HCT116 (cell line): ENCODE measurements at regions not wholly inside any gene's neighbourhood (a gene's known extent, or its start where the extent isn't known, plus 50 kb on each side); places are given as distances from the start of the nearest gene placed in this dataset.

Experiments used
- ATAC-seq: fragments of 200-7000 bp; cut with Tn5 transposase; 2 replicates; pipeline ENCODE4 v1.9.1; 2020; ENCODE audit warnings: mild to moderate bottlenecking, moderate library complexity
- BruUV-seq: library from RNA; stranded (reverse); fragments of 400-500 nt; replicated peaks from 2 replicates; lab custom pipeline; 2021; lab: Mats Ljungman, UMichigan
- CTCF ChIA-PET: fragments of 300-600 bp; sonication (Branson Sonifier 250); formaldehyde crosslinking; loops from one replicate; lab custom pipeline; 2021; ENCODE audit warnings: antibody characterized with exemption; lab: Charles Lee
- POLR2A ChIA-PET: fragments of 300-600, 350-600 bp; sonication (Branson Sonifier 250); formaldehyde crosslinking; loops from one replicate; lab custom pipeline; 2021; ENCODE audit warnings: antibody characterized with exemption; lab: Charles Lee
- RAD21 ChIA-PET, 2 experiments: fragments of 300-600 bp; sonication (Branson Sonifier 250); formaldehyde crosslinking; loops; one replicate each; lab custom pipeline; 2023; ENCODE audit warnings: low total read pairs in 2 of 2; ENCODE audit not compliant: uncharacterized antibody in 2 of 2, unreplicated experiment in 2 of 2, low non-redundant PET in 1 of 2; lab: Charles Lee
- DNase-seq: peaks from one replicate; pipeline ENCODE4 v3.0.0-alpha.2; 2010; ENCODE audit warnings: low read depth, low spot score
- H2AFZ ChIP-seq: fragments of 200-600 bp; shearing (Covaris generic), sonication (generic); 2 replicates; pipeline ENCODE4 v1.6.1; 2017; ENCODE audit warnings: low read depth, mixed run types, mixed read lengths, antibody characterized with exemption, low read length; ENCODE audit not compliant: poor library complexity, severe bottlenecking
- H3K27ac ChIP-seq: 2 replicates; pipeline ENCODE4 v1.5.1; 2012; ENCODE audit warnings: low read depth, low read length
- H3K27me3 ChIP-seq: fragments of 200-600 bp; sonication (generic); 2 replicates; pipeline ENCODE4 v1.6.1; 2016; ENCODE audit warnings: mixed run types, low read length, mixed read lengths; ENCODE audit not compliant: insufficient read depth
- H3K36me3 ChIP-seq, 2 experiments: fragments of 200-500 bp in 1 of 2; fragments of 200-600 bp in 1 of 2; sonication (Bioruptor generic) in 1 of 2; sonication (generic) in 1 of 2; 2 replicates each; pipeline versions ENCODE4 v1.5.1 to v1.6.1; 2014 to 2016; ENCODE audit warnings: low read length in 2 of 2, inconsistent platforms in 1 of 2, mixed read lengths in 1 of 2, mixed run types in 1 of 2; ENCODE audit not compliant: insufficient read depth in 2 of 2, control insufficient read depth in 1 of 2
- H3K4me1 ChIP-seq, 2 experiments: fragments of 200-600 bp in 1 of 2; sonication (generic) in 1 of 2; 2 replicates each; pipeline versions ENCODE4 v1.5.1 to v1.6.1; 2012 to 2017; ENCODE audit warnings: low read length in 2 of 2, inconsistent platforms in 1 of 2, mild to moderate bottlenecking in 1 of 2, mixed read lengths in 1 of 2, mixed run types in 1 of 2, moderate library complexity in 1 of 2; ENCODE audit not compliant: insufficient read depth in 2 of 2, control insufficient read depth in 1 of 2
- H3K4me2 ChIP-seq: fragments of 200-600 bp; sonication (generic); 2 replicates; pipeline ENCODE4 v1.6.1; 2017; ENCODE audit warnings: mixed run types, low read length, mixed read lengths
- H3K4me3 ChIP-seq, 2 experiments: fragments of 200-600 bp in 1 of 2; sonication (generic) in 1 of 2; replicated peaks in 1 of 2; 2 replicates each; pipeline ENCODE4 v1.5.1; 2011 to 2016; ENCODE audit warnings: low read length in 2 of 2, control low read depth in 1 of 2, low read depth in 1 of 2, mild to moderate bottlenecking in 1 of 2, mixed read lengths in 1 of 2, mixed run types in 1 of 2
- H3K79me2 ChIP-seq: fragments of 200-600 bp; sonication (generic); 2 replicates; pipeline ENCODE4 v1.6.1; 2017; ENCODE audit warnings: mild to moderate bottlenecking, mixed run types, low read length, moderate library complexity, mixed read lengths; ENCODE audit not compliant: insufficient read depth
- H3K9ac ChIP-seq: fragments of 200-600 bp; sonication (generic); 2 replicates; pipeline ENCODE4 v1.6.1; 2016; ENCODE audit warnings: low read length, mixed read lengths
- H3K9me2 ChIP-seq: fragments of 200-600 bp; sonication (generic), shearing (Covaris generic); 2 replicates; pipeline ENCODE4 v1.6.1; 2017; ENCODE audit warnings: mixed run types, mild to moderate bottlenecking, moderate library complexity; ENCODE audit not compliant: insufficient read depth
- H3K9me3 ChIP-seq, 2 experiments: fragments of 200-500 bp in 1 of 2; fragments of 200-600 bp in 1 of 2; sonication (Bioruptor generic) in 1 of 2; sonication (generic) in 1 of 2; 2 replicates each; pipeline ENCODE4 v1.6.1; 2014 to 2017; ENCODE audit warnings: low read length in 2 of 2, mixed read lengths in 2 of 2, inconsistent platforms in 1 of 2, low read depth in 1 of 2, mild to moderate bottlenecking in 1 of 2, mixed run types in 1 of 2, moderate library complexity in 1 of 2; ENCODE audit not compliant: control insufficient read depth in 1 of 2, insufficient read depth in 1 of 2
- H4K20me1 ChIP-seq: fragments of 200-600 bp; sonication (generic), shearing (Covaris generic); 2 replicates; pipeline ENCODE4 v1.6.1; 2017; ENCODE audit warnings: mixed run types, mild to moderate bottlenecking, moderate library complexity; ENCODE audit not compliant: insufficient read depth
- EGR1 ChIP-seq: IDR thresholded peaks from 2 replicates; pipeline ENCODE4 v1.6.1; 2012; ENCODE audit warnings: low read depth
- EZH2 ChIP-seq: fragments of 200-600 bp; sonication (generic); IDR thresholded peaks from 2 replicates; pipeline ENCODE4 v1.6.1; 2017; ENCODE audit warnings: antibody characterized with exemption, mixed run types
- POLR2A ChIP-seq: IDR thresholded peaks from 2 replicates; pipeline ENCODE4 v1.7.0; 2011; ENCODE audit warnings: borderline replicate concordance; ENCODE audit not compliant: insufficient read depth, insufficient read length; ENCODE audit errors: extremely low read depth
- SRF ChIP-seq: IDR thresholded peaks from 2 replicates; pipeline ENCODE4 v1.6.1; 2012; ENCODE audit warnings: low read depth
- TCF7L2 ChIP-seq: IDR thresholded peaks from 2 replicates; pipeline ENCODE4 v1.7.0; 2011; ENCODE audit warnings: borderline replicate concordance, inconsistent platforms; ENCODE audit not compliant: insufficient read depth, insufficient read length; ENCODE audit errors: extremely low read depth
- YY1 ChIP-seq: IDR thresholded peaks from 2 replicates; pipeline ENCODE4 v1.6.1; 2011; ENCODE audit warnings: low read length, low read depth, moderate library complexity, mild to moderate bottlenecking; ENCODE audit not compliant: insufficient replicate concordance; ENCODE audit errors: extremely low read depth
- ZBTB33 ChIP-seq: IDR thresholded peaks from 2 replicates; pipeline ENCODE4 v1.6.1; 2011; ENCODE audit warnings: mild to moderate bottlenecking, low read length, moderate library complexity; ENCODE audit not compliant: insufficient replicate concordance; ENCODE audit errors: extremely low read depth
- ZFX ChIP-seq: fragments of 450-650 bp; IDR thresholded peaks from 2 replicates; pipeline ENCODE4 v1.6.1; 2017
- ZNF274 ChIP-seq: fragments of 200-500 bp; sonication (Bioruptor generic); IDR thresholded peaks from 2 replicates; pipeline ENCODE4 v1.6.1; 2014; ENCODE audit warnings: mild to moderate bottlenecking, low read depth, low read length, inconsistent platforms
- intact Hi-C: fragments of 100-400 bp; cut with micrococcal nuclease; formaldehyde crosslinking; loops from 2 replicates; pipeline ENCODE4 v1.10.0; 2022

- H3K79me2 ChIP-seq: no peaks in the 10 kb centered on the region
- ChIA-PET CTCF (no interaction called here), RAD21 (no interaction called here), POLR2A (no interaction called here)
- no peak overlapping the region for H2AFZ ChIP-seq
- H3K9me2 ChIP-seq: no peaks in the 10 kb centered on the region
- no peaks in the 10 kb centered on the region for H3K4me1 ChIP-seq
- TF ChIP-seq YY1: no peak
- no peak for TF ChIP-seq ZBTB33
- TF ChIP-seq POLR2A: no peak
- no peak for TF ChIP-seq SRF
- no peak for TF ChIP-seq ZNF274
- no peak for TF ChIP-seq ZFX
- no TSS peak for BruUV-seq
- intact Hi-C loops: no loop called here
- DNase-seq (no peak), ATAC-seq (no peak)
- no peak overlapping the region for H3K4me2 ChIP-seq
- H3K4me3 ChIP-seq: no peak overlapping the region
- H3K9ac ChIP-seq: no peak overlapping the region
- H3K27me3 ChIP-seq: no peaks in the 10 kb centered on the region
- no peaks in the 10 kb centered on the region for H4K20me1 ChIP-seq
- no peak overlapping the region for H3K27ac ChIP-seq
- no peaks in the 10 kb centered on the region for H3K36me3 ChIP-seq
- no peaks in the 10 kb centered on the region for H3K9me3 ChIP-seq
Observed at GRCh38 chr18:34965566-34965965, 75.6 kb upstream of the MAPRE2 start.

GRCh38 chr18:34970106-34970505 is 71.1 kb upstream of the MAPRE2 start:
- Histone ChIP-seq H3K9me3 (no peaks in the 10 kb centered on the region), H3K27ac (no peak overlapping the region), H3K9me2 (no peaks in the 10 kb centered on the region), H4K20me1 (no peaks in the 10 kb centered on the region), H3K9ac (no peak overlapping the region), H3K4me1 (no peaks in the 10 kb centered on the region), H3K4me3 (no peak overlapping the region), H3K4me2 (no peak overlapping the region), H3K36me3 (no peaks in the 10 kb centered on the region), H3K79me2 (no peaks in the 10 kb centered on the region), H2AFZ (no peak overlapping the region), H3K27me3 (no peaks in the 10 kb centered on the region)
- BruUV-seq: no TSS peak
- ChIA-PET CTCF (interaction anchor here (0.6 kb wide), 1 partner anchor 10 kb away, joined by 3 read pairs; no protein-coding TSS in a partner anchor), POLR2A (no interaction called here), RAD21 (no interaction called here)
- TF ChIP-seq EGR1 (no peak), TCF7L2 (no peak), ZNF274 (no peak), EZH2 (no peak)
- ATAC-seq: no peak
- DNase-seq: no peak
- intact Hi-C loops: no loop called here
